Peyer's patch (tissue), 4 donors: ENCODE measurements at regions not wholly inside any gene's neighbourhood (a gene's known extent, or its start where the extent isn't known, plus 50 kb on each side); places are given as distances from the start of the nearest gene placed in this dataset.

ENCODE experiments used
- POLR2A ChIP-seq, 2 donors: fragments of 450-650 bp; IDR thresholded peaks; one replicate each; pipeline ENCODE4 v1.5.1; 2017; ENCODE audit warnings: antibody characterized with exemption in 2 of 2, mild to moderate bottlenecking in 2 of 2, moderate library complexity in 2 of 2
- TF ChIP-seq, protein P1 (sequence below), 6 experiments: fragments of 450-650 bp in 4 of 6; fragments of 200-600 bp in 2 of 6; sonication (generic) in 1 of 6; IDR thresholded peaks; one replicate each; pipeline ENCODE4 v1.5.1; 2017 to 2019; ENCODE audit warnings: antibody characterized with exemption in 6 of 6, mild to moderate bottlenecking in 3 of 6, moderate library complexity in 1 of 6

DNA sequence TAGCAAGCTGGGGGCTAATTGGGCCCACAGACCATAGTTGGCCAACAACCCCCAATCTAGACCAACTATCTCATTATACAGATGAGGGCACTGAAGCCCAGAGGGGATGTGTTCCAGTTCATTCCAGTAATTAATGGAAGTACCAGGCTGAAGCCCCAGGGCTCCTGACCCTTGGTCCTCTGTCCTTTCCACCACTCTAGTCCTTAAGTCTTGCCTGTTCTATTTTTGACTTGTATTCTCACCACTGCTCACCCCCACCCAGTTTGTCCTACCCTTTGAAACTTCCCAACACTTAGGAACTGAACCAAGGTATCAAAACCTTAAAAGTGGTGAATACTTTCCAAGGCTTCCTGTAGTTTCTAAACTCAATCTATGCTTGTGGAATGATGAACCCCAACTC lies 407.4 kb downstream of the ENC1 start:
- TF ChIP-seq, protein P1, sequence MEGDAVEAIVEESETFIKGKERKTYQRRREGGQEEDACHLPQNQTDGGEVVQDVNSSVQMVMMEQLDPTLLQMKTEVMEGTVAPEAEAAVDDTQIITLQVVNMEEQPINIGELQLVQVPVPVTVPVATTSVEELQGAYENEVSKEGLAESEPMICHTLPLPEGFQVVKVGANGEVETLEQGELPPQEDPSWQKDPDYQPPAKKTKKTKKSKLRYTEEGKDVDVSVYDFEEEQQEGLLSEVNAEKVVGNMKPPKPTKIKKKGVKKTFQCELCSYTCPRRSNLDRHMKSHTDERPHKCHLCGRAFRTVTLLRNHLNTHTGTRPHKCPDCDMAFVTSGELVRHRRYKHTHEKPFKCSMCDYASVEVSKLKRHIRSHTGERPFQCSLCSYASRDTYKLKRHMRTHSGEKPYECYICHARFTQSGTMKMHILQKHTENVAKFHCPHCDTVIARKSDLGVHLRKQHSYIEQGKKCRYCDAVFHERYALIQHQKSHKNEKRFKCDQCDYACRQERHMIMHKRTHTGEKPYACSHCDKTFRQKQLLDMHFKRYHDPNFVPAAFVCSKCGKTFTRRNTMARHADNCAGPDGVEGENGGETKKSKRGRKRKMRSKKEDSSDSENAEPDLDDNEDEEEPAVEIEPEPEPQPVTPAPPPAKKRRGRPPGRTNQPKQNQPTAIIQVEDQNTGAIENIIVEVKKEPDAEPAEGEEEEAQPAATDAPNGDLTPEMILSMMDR (IDR thresholded peaks at IDR 0.05), result no peak
- no peak for TF ChIP-seq POLR2A (IDR thresholded peaks at IDR 0.05)
